ENCODE measurements at regions not wholly inside any gene's neighbourhood (a gene's known extent, or its start where the extent isn't known, plus 50 kb on each side); places are given as distances from the start of the nearest gene placed in this dataset.

- no peak for TF ChIP-seq POLR2A (IDR thresholded peaks at IDR 0.05)
- TF ChIP-seq CTCF (IDR thresholded peaks at IDR 0.05), result no peak
Observed at GRCh38 chr21:35559829-35560225, 500.5 kb downstream of the SETD4 start.
